Transverse colon (tissue), 1 donor: ENCODE measurements at regions not wholly inside any gene's neighbourhood (a gene's known extent, or its start where the extent isn't known, plus 50 kb on each side); places are given as distances from the start of the nearest gene placed in this dataset.

ENCODE experiments used
- EP300 ChIP-seq: sonication (generic); formaldehyde crosslinking; IDR thresholded peaks from one replicate; pipeline ENCODE4 v1.6.1; 2017; ENCODE audit warnings: antibody characterized with exemption, low read depth
- POLR2A ChIP-seq: fragments of 450-650 bp; IDR thresholded peaks from one replicate; pipeline ENCODE4 v1.6.1; 2016; ENCODE audit warnings: antibody characterized with exemption, mild to moderate bottlenecking, moderate library complexity

GRCh38 chr17:79138826-79139225, 64.2 kb downstream of the ENGASE start:
- TF ChIP-seq POLR2A (no peak), EP300 (no peak)
